OCI-LY7 (cell line): ENCODE measurements at regions not wholly inside any gene's neighbourhood (a gene's known extent, or its start where the extent isn't known, plus 50 kb on each side); places are given as distances from the start of the nearest gene placed in this dataset.

Experiments used
- CTCF ChIP-seq: fragments of 200-600 bp; sonication (generic); conservative IDR thresholded peaks from 2 replicates; pipeline ENCODE4 v1.5.1; 2014; ENCODE audit warnings: mild to moderate bottlenecking, antibody characterized with exemption, low read length, moderate library complexity, mixed read lengths
- EZH2phosphoT487 ChIP-seq: fragments of 200-600 bp; sonication (generic); IDR thresholded peaks from 2 replicates; pipeline ENCODE4 v1.6.1; 2018; ENCODE audit warnings: low read depth, borderline replicate concordance, mild to moderate bottlenecking, mixed run types, antibody characterized with exemption, low read length, moderate library complexity, mixed read lengths

- TF ChIP-seq CTCF (no peak), EZH2phosphoT487 (no peak)
Measured at GRCh38 chr5:2320611-2321010, 430.9 kb downstream of the IRX2 start.
